ENCODE measurements at regions not wholly inside any gene's neighbourhood (a gene's known extent, or its start where the extent isn't known, plus 50 kb on each side); places are given as distances from the start of the nearest gene placed in this dataset.
"Not testable (repeated sequence)": the region's sequence is repeated elsewhere in the genome, so short reads cannot be mapped to it uniquely, and the experiment has no call there.

DNA sequence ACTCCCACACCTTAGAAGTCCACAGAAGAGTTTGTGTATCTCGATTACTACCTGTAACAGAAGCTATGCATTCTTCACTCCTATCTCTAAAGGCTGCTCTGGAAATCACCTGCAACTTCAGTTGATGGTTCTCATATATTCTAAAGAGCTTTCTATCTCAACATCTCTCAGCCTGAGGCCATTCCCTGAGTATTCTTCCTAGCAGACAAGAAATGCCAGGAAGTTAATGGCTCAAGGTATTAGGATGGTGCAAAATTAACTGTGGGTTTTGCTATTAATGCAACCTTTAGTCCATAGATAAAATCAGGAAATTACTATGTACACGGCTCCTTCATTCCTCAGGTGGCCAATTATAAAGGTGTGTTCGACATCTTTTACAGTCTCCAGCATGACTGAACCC lies 290.1 kb downstream of the ZNF716 start:
- not testable (repeated sequence) for H3K4me3 ChIP-seq, H3K27ac ChIP-seq

DNA sequence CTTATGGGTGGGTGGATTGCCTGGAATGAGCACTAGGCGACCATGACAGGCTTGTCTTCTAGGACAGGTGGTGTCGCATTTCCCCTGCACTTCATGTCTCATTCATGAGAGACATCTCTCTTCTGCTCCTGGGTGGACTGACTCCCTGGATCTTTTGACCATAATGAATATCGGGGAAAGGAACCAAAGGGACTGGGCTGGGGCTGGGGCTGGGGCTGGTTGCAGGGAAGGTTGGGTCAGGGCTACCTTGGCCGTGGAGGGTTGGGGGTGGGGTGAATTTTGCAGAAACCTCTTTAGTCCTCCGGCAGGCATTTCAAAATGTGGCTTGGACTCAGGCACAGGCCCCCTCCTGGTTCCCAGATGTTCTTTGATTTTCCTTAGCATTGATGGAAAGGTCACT lies 319.2 kb downstream of the ZNF716 start:
- Histone ChIP-seq H3K4me3 (no peak overlapping the region), H3K27ac (no peak overlapping the region)

DNA sequence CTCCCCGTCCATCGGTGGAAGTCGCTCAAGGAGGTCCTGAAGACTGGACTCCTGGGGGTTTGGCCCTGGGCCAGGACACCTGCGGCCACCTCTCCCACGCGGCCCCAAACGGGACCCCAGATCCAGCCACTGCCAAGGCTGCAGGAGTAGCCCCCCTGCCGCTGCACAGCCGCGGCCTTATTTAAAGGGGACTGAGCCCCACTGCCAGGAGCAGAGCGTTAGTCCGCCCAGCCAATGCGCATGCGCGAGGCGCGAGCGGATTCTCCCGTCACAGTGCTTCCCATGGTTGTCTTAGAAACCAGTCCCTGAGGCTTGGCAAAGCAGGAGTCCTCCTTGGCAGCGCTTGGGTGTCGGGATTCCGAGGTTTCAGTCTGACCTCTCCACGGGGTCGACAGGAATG lies 320.0 kb downstream of the ZNF716 start:
- Histone ChIP-seq H3K4me3 (no peak overlapping the region), H3K27ac (no peak overlapping the region)

DNA sequence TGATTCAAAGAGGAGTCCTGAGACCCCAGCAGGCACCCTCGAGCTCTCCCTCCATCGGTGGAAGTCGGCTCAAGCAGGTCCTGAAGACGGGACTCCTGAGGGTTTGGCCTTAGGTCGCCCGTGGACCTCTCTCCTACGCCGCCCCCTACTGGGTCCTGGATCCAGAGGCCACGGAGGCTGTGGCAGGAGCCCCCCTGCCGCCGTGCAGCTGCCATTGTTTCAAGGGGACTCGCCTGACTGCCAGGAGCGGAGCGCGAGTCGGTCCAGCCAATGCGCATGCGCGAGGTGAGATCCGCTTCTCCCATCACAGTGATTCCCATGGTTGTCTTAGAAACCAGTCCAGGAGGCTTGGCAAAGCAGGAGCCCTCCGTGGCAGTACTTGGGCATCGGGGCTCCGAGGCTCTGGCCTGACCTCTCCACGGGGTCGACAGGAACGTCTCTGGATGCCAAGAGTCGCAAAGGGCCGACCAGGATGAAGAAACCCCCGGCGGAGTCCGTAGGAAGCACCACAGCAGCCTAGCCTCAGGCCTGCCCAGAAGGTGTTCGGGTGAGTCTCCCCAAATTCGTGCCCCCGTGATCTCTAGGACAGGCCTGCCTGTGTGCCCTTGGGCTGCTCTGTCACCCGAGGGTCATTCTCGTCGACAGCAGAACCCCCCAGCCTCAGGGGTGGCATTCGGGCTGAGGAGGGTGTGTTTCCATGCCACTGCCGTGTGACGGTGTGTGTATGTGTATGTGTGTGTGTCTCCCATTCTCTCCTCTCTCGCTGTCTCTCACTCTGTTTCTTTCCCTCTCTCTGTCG lies 322.3 kb downstream of the ZNF716 start:
- no peak overlapping the region for H3K27ac ChIP-seq
- no peak overlapping the region for H3K4me3 ChIP-seq

DNA sequence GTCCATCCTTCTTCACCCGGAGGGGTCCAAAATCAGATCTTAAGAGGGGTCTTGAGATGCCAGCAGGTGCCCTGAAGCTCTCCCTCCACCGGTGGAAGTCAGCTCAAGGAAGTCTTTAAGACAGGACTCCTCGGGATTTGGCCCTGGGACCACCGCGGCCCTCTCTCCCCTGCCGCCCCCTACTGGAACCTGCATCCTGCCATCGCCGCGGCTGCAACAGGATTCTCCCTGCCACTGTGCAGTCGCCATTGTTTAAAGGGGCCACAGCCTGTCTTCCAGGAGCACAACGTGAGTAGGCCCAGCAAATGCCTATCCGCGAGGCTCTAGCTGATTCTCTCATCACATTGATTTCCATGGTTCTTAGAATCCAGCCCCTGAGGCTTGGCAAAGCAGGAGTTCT lies 324.3 kb downstream of the ZNF716 start:
- no peak overlapping the region for H3K4me3 ChIP-seq

DNA sequence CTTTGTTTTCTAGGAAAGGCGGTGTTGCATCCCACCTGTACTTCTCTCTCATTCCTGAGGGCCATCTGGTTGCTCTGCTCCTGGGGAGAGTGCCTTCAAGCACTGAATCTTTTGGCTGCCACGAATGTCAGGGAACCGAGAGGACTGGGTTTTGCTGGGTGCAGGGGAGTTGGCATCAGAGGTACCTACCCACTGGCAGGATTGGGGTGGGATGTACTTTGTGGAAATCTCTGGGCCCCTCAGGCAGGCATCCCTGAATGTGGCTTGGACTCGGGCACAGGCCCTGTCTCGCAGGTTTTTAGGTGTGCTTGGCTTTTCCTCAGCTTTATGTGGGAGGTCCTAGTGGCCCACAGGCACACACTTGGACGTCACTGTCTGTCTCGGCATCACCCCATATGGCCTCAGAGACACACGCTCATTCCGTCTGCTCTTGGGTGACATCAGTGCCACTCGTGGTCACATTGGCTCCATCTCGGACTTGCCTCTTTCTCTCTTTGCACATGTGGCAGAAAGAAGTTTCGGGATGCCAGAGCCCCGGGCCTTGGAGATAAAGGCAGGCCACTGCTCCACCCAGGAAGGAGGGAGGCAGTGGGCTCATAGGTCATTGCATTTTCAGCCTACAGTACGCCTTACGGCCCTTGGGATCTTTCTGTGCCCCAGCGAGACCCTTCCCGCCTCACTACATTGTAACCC lies 325.6 kb downstream of the ZNF716 start:
- H3K27ac ChIP-seq = no peak overlapping the region
- no peak overlapping the region for H3K4me3 ChIP-seq

More for the DNA sequence above, 324.3 kb downstream of the ZNF716 start:
- no peak overlapping the region for H3K27ac ChIP-seq

DNA sequence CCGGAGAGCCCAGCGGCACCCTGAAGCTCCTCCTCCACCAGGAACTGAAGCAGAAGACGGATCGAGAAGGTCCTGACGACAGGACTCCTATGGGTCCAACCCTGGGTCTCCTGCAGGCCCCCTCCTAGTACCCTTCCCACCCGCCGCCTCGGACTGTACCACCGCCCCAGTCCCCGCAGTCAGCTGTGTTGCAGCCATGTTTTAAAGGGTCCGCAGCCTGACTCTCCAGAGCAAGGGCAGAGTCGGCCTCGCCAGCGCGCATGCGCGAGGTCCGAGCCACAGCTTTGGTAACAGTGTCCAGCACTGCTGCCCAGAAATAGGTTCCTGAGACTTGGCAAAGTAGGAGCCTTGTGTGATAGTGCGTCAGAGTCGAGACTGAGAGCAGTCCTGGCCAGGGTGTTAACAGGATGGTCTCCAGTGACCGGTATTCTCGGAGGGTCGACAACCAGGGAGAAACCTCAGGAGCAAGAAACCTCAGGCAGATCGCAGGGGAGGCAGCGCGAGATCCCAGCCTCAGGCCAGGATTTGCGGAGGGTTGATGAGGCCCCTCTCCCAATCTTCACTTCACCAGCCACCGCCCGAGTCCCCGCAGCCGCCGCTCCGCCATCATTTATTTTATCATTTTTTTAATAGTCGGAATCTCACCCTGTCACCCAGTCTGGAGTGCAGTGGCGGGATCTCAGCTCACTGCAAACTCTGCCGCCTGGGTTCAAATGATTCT lies 326.3 kb downstream of the ZNF716 start:
- H3K4me3 ChIP-seq, H3K27ac ChIP-seq: not testable (repeated sequence)

DNA sequence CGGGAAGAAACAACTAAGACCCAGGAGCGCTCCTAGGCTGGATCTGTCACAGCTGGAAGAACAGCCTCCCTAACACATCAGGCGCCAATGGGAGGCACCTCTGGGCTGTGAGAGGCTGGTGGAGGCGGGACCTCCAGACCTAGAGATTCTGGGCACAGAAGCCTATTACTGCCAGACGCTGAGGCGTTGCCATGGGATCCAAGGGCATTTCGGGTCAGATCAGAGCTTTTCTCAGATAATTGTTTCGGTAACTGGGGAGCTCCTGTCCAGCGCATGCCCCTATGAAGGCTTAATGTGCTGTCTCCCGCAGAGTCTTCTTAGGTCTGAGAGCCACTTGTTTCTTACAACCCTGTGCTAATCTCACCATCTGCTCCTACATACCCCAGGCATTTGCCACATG lies 339.2 kb downstream of the ZNF716 start:
- no peak overlapping the region for H3K27ac ChIP-seq
- no peak overlapping the region for H3K4me3 ChIP-seq

DNA sequence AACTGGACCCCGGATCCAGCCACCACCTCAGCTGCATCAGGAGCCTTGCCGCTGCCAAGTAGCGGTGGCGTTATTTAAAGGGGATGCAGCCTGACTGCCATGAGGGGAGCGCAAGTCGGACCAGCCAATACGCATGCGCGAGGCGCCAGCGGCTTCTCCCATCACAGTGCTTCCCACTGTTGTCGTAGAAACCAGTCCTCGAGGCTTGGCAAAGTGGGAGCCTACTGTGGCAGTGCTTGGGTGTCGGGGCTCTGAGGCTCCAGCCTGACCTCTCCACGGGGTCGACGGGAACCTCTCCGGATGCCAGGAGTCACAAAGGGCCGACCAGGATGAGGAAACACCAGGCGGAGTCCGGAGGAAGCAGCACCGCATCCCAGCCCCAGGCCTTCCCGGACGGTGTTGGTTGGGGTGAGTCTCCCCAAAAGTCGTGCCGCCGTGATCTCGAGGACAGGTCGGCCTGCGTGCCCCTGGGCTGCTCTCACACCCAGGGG lies 369.6 kb downstream of the ZNF716 start:
- Histone ChIP-seq H3K27ac (no peak overlapping the region), H3K4me3 (no peak overlapping the region)

DNA sequence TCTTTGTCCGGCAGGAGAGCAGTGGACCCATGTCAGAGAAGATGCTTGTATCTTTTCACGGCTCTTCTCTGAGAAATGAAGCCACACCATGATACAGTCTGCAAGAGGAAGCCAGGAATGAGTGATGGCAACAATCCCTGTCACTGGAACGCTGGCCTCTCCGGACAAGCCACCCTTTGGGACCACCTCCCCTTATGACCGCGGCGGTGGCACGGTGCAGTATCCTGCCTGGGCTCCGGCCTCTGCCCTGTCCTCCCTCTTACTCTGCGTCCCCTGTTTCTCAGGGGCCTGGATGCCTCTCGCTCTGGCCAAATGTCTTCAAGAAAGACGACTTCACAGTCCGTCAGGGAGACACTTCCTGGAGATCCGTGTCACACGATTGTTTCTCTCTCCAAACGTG lies 370.5 kb downstream of the ZNF716 start:
- Histone ChIP-seq H3K27ac (no peak overlapping the region), H3K4me3 (no peak overlapping the region)

DNA sequence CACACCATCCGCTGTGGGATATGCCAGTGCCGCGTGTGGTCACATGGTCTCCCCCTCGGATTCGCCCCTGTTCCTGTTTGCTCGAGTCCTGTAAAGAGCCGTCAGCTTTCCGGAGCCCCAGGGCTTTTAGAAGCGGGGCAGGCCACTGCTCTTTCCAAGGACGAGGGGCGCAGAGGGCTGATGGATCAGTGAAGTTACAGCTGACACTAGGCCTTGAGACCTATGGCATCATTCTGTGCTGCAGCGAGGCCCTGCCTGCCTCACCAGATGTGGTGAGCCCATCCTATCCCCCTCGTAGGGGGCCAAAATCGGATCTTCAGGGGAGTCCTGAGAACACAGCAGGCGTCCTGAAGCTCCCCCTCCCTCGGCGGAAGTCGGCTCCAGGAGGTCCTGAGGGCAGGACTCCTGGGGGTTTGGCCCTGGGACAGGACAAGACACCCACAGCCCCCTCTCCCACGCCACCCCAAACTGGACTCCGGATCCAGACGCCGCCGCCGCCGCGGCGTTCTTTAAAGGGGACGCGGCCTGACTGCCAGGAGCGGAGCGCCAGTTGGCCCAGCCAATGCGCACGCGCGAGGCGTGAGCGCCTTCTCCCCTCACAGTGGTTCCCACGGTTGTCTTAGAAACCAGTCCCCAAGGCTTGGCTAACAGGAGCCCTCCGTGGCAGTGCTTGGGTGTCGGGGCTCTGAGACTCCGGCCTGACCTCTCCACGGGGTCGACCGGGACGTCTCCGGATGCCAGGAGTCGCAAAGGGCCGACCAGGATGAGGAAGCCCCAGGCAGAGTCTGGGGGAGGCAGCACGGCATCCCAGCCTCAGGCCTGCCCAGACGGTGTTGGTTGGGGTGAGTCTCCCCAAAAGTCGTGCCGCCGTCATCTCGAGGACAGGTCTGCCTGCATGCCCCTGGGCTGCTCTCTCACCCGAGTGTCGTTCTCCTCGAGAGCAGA lies 371.7 kb downstream of the ZNF716 start:
- Histone ChIP-seq H3K4me3 (no peak overlapping the region), H3K27ac (no peak overlapping the region)

DNA sequence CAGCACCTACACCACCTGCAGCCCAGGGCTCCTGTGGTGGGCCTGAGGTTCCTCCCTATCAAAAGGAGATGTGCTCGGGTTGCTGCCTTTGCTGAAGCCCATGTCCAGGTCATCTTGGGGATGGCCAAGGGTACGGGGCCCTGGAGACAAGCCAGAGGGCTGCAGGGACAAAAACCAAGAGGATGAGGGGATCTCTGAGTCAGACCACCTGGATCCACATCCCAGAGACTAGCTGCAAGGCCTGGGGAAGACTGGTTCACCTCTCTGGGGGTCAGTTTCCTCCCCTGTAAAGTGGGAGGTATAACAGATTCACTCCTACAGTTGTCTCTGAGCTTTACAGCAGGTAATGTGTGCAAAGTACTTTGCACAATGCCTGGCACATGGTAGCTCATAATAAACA lies 376.6 kb downstream of the ZNF716 start:
- not testable (repeated sequence) for H3K27ac ChIP-seq, H3K4me3 ChIP-seq

DNA sequence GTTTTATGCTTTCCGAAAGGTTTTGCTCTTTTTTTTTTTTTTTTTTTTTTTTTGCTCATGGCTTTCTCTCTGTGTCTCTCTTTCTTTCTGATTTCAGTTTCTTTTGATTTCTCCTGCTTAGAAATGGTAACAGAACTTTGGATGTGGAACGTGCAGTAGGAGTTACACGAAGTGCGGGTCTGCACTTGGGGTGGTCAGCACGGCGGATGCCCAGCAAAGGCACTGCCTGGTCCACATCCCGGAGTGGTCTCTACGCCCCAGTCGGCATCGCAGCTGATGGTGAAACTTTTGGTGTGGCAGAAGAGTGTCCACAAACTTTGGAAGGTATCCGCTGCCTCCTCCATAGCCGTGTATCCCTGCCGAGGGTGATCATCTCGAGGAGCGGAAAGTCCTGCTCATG lies 385.2 kb downstream of the ZNF716 start:
- not testable (repeated sequence) for H3K27ac ChIP-seq, H3K4me3 ChIP-seq

DNA sequence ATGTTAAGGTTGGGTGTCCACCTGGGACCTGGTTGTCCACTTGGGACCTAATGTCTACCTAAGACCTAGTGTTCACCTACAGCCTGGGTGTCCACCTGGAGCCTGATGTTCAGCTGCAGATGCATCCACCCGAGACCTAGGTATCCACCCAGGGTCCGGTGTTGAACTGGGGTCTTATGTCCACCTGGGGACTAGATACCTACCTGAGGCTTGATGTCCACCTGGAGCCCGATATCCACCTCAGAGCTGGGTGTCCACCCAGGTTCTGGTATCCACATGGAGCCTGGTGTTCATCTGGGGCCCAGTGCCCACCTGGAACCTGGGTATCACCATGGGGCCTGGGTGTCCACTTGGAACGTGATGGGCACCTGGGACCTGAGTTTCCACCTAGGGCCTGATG lies 389.2 kb downstream of the ZNF716 start:
- not testable (repeated sequence) for H3K4me3 ChIP-seq, H3K27ac ChIP-seq

DNA sequence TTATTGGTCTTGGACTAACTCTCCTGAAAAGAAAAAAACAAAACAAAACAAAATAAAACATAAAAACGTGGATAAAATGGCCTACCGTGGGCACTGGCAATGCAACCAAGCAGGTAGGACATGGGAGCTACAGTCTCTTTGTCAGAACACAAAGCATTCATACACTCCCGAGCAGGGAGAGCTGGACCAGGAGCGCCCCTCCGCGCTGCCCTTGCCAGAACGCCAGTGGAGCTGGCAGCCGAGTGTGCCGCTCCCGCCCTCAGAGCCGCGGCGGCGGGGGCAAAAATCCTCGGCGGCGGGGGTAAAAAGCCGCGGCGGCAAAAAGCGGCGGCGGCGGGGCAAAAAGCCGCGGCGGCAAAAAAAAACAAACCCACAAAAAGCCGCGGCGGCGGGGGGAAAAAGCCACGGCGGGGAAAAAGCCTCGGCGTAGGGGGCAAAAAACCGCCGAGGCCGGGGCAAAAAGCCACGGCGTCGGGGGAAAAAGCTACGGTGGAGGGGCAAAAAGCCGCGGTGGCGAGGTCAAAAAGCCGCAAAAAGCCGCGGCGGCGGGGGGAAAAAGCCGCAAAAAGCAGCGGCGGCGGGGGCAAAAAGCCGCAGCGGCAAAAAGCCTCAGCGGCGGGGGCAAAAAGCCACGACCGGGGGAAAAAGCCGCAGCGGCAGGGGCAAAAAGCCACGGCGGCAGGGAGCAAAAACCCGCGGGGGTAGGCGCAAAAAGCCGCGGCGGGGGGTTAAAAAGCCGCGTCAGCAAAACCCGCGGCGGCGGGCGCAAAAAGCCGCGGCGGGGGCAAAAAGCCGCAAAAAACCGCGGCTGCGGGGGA lies 418.1 kb downstream of the ZNF716 start:
- Histone ChIP-seq H3K27ac (no peak overlapping the region), H3K4me3 (peak overlapping the region in 6 of 7 experiments; percentile 23 to 43 (median 28))

DNA sequence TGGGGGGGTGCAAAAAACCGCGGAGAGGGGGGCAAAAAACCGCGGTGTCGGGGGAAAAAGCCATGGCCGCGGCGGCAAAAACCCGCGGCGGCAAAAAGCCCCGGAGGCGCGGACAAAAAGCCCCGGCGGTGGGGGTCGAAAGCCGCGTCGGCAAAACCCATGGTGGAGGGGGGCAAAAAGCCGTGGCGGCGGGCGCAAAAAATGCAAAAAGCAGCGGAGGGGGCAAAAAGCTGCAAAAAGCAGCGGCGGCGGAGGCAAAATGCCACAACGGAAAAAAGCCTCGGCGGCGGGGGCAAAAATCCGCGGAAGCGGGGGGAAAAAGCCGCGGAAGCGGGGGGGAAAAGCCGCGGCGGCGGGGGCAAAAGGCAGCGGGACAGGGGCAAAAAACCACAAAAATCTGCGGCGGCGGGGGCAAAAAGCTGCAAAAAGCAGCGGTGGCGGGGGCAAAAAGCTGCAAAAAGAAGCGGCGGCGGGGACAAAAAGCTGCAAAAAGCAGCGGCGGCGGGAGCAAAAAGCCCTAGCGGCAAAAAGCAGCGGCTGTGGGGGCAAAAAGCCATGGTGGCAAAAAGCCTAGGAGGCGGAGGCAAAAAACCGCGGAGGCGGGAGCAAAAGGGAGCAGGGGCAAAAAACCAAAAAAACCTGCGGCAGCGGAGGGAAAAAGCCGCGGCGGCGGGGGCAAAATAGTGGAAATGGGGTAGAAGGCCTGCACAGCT lies 418.9 kb downstream of the ZNF716 start:
- H3K4me3 ChIP-seq = peak overlapping the region in 6 of 7 experiments; percentile 23 to 43 (median 28)

More for the DNA sequence above, 418.9 kb downstream of the ZNF716 start:
- no peak overlapping the region for H3K27ac ChIP-seq
